ENCODE measurements at regions not wholly inside any gene's neighbourhood (a gene's known extent, or its start where the extent isn't known, plus 50 kb on each side); places are given as distances from the start of the nearest gene placed in this dataset.

GRCh38 chr3:165464736-165465135, 268.6 kb upstream of the SLITRK3 start:
- TF ChIP-seq EZH2 (IDR thresholded peaks at IDR 0.05; ENCODE audit: borderline replicate concordance, control insufficient read depth, low read depth, low read length) (no peak), CTCF (IDR thresholded peaks at IDR 0.05 in 2 of 3, conservative IDR thresholded peaks at IDR 0.05 in 1 of 3; ENCODE audit: control insufficient read depth in 2 of 3, extremely low read depth in 1 of 3, insufficient read depth in 1 of 3, low read depth in 3 of 3, low read length in 3 of 3) (no peak)

Data from GM12878 (cell line).